ENCODE measurements at regions not wholly inside any gene's neighbourhood (a gene's known extent, or its start where the extent isn't known, plus 50 kb on each side); places are given as distances from the start of the nearest gene placed in this dataset. TPM values are rescaled to one million over a fixed set of nuclear protein-coding genes. Genes with fewer than 3 reads are reported as not detected.

GRCh38 chr12:45165284-45165683 is 50.6 kb upstream of the ANO6 start (continued):
- TF ChIP-seq CEBPZ (IDR thresholded peaks at IDR 0.05; ENCODE audit: low read depth, low read length) (no peak), SIN3A (IDR thresholded peaks at IDR 0.05; ENCODE audit: low read depth, low read length) (no peak), SREBF1 (IDR thresholded peaks at IDR 0.05; ENCODE audit: low read length) (no peak), BCL3 (IDR thresholded peaks at IDR 0.05; ENCODE audit: borderline replicate concordance, insufficient read depth, low read depth, low read length, poor library complexity, severe bottlenecking) (no peak), IRF4 (IDR thresholded peaks at IDR 0.05; ENCODE audit: low read depth, low read length) (no peak)

DNA sequence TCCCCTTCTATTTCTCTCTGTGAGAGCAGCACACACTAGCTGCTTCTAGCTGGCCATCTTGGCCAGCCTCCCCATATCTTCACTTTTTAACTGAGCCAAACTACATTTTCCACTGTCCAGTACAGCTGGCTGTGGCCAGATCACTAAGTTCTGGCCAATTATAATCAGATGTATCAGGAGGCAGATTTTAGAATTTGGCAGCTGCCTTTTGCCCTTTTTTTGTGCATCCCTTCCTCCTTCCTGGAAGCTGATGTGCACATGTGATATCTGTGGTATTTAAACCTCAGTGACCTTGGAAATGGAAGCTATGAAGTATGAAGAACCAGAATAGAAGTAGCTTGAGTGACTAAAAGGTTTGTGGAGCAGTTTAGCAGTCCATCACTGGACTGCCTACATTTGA is 49.8 kb upstream of the ANO6 start:
- CTCF ChIA-PET = interaction anchor here (0.9 to 1.3 kb wide), 3 partner anchors 222 to 315 kb away, joined by 3 to 4 read pairs (median 3); no protein-coding TSS in a partner anchor
- DNase-seq (ENCODE audit: low read depth, low spot score) = no peak
- no peak overlapping the region for H3K27ac ChIP-seq (ENCODE audit: control insufficient read depth, insufficient read depth)

More for the DNA sequence above, 49.8 kb upstream of the ANO6 start:
- POLR2A ChIA-PET = interaction anchor here (0.6 kb wide), 1 partner anchor 204 kb away, joined by 3 read pairs; no protein-coding TSS in a partner anchor
- no peaks in the 10 kb centered on the region for H3K9me3 ChIP-seq (replicated peaks; ENCODE audit: control insufficient read depth, insufficient read depth, low read length)
- H3K4me3 ChIP-seq = no peak overlapping the region
- RAD21 ChIA-PET (ENCODE audit: unreplicated experiment) = no interaction called here
- no TSS peak for BruUV-seq (replicated peaks)
- no peak for FAIRE-seq
- no peaks in the 10 kb centered on the region for H3K4me1 ChIP-seq (ENCODE audit: control insufficient read depth, insufficient read depth, low read length)
- no peak overlapping the region for H2AFZ ChIP-seq (ENCODE audit: control insufficient read depth, low read depth, low read length)
- no peak overlapping the region for H3K9ac ChIP-seq (ENCODE audit: control insufficient read depth, insufficient read depth, low read length)
- no peak for ATAC-seq
- no peaks in the 10 kb centered on the region for H4K20me1 ChIP-seq (ENCODE audit: control insufficient read depth, insufficient read depth)
- no peak for TF ChIP-seq IKZF1 (conservative IDR thresholded peaks at IDR 0.05)
- TF ChIP-seq ATF3 (IDR thresholded peaks at IDR 0.05; ENCODE audit: borderline replicate concordance, extremely low read depth, low read depth, low read length) = no peak
- H3K79me2 ChIP-seq (ENCODE audit: control insufficient read depth, insufficient read depth, low read length) = no peaks in the 10 kb centered on the region
- intact Hi-C loops (cut with micrococcal nuclease; ENCODE audit: unreplicated experiment) = no loop called here
- SMC1A ChIA-PET (ENCODE audit: uncharacterized antibody, unreplicated experiment) = interaction anchor here (0.7 kb wide), 1 partner anchor 588 kb away, joined by 3 read pairs; no protein-coding TSS in a partner anchor
- in situ Hi-C loops (cut with MboI) = no loop called here
- H3K4me2 ChIP-seq (ENCODE audit: control insufficient read depth, insufficient read depth) = no peak overlapping the region
- H3K36me3 ChIP-seq (ENCODE audit: control insufficient read depth in 2 of 2, insufficient read depth in 2 of 2, low read length in 1 of 2) = no peaks in the 10 kb centered on the region
- no peaks in the 10 kb centered on the region for H3K27me3 ChIP-seq (replicated peaks in 1 of 2; ENCODE audit: control insufficient read depth in 2 of 2, insufficient read depth in 2 of 2, low read length in 1 of 2)

Small RNA genes in the stretch of these regions (small RNA-seq; reads per million reads assigned to genes)
- gene RNA5SP361 = not detected
